ENCODE measurements at regions not wholly inside any gene's neighbourhood (a gene's known extent, or its start where the extent isn't known, plus 50 kb on each side); places are given as distances from the start of the nearest gene placed in this dataset.

GRCh38 chr4:143085224-143085623 lies 99.5 kb upstream of the USP38 start:
- H3K14ac ChIP-seq (ENCODE audit: insufficient read depth, low read length), result no peak overlapping the region
- no peak overlapping the region for H2AFZ ChIP-seq (ENCODE audit: low read length)
- no peak overlapping the region for H2BK120ac ChIP-seq (ENCODE audit: low read depth, low read length, poor library complexity, severe bottlenecking)
- no CpG with 5 or more reads among the region's 2 CpGs for WGBS (ENCODE audit: extremely low coverage, insufficient read length, low lambda C conversion rate)
- Mint-ChIP-seq H3K27ac (no peak overlapping the region), H3K9me3 (peaks cover 8 to 9% of the 10 kb centered on the region in 2 experiments), H3K4me1 (peaks cover 12 to 16% of the 10 kb centered on the region in 2 experiments; a peak in 3 of 4 replicates), H3K4me3 (no peak overlapping the region), H3K27me3 (ENCODE audit: low read depth) (no peaks in the 10 kb centered on the region), H3K36me3 (ENCODE audit: insufficient read depth in 1 of 3, low read depth in 3 of 3) (peaks cover 6 to 14% (median 8%) of the 10 kb centered on the region in 3 experiments)
- H3K4me2 ChIP-seq (ENCODE audit: insufficient read depth, insufficient read length, low read length), result no peak overlapping the region
- H3T11ph ChIP-seq (ENCODE audit: low read length), result no peak overlapping the region
- H3K27me3 ChIP-seq (ENCODE audit: insufficient read depth, low read length), result no peaks in the 10 kb centered on the region
- H3K18ac ChIP-seq (ENCODE audit: insufficient read length, low read depth, low read length), result no peak overlapping the region
- peaks cover 10% of the 10 kb centered on the region for H3K9me3 ChIP-seq (ENCODE audit: control insufficient read depth, low read depth, low read length)
- 0 out of 2 replicates have a peak, but pooled peaks cover 2% of the 10 kb centered on the region for H3K4me1 ChIP-seq (ENCODE audit: insufficient read depth, low read length)
- H4K20me1 ChIP-seq (ENCODE audit: control insufficient read depth, insufficient read depth, insufficient read length), result no peaks in the 10 kb centered on the region
- H3K23ac ChIP-seq (ENCODE audit: insufficient read length, low read depth, low read length), result no peak overlapping the region
- H2BK5ac ChIP-seq (ENCODE audit: insufficient read length, low read length), result no peak overlapping the region
- H2BK12ac ChIP-seq (ENCODE audit: insufficient read length, low read depth, low read length), result no peak overlapping the region
- H4K8ac ChIP-seq (replicated peaks; ENCODE audit: insufficient read length, low read depth, low read length), result no peak overlapping the region
- no peak overlapping the region for H2BK20ac ChIP-seq (ENCODE audit: low read depth, low read length, poor library complexity, severe bottlenecking)
- DNase-seq, result no peak
- no peaks in the 10 kb centered on the region for H3K79me1 ChIP-seq (ENCODE audit: insufficient read depth, low read depth, low read length, poor library complexity, severe bottlenecking)
- TF ChIP-seq CTCF (conservative IDR thresholded peaks at IDR 0.05), result no peak; the same call in 2 of the 3 replicates
- H3K4ac ChIP-seq (ENCODE audit: low read depth, low read length), result no peak overlapping the region
- H3K23me2 ChIP-seq (ENCODE audit: insufficient read length, low read depth, low read length, poor library complexity, severe bottlenecking), result no peaks in the 10 kb centered on the region
- no peak overlapping the region for H3K9ac ChIP-seq (ENCODE audit: extremely low read depth, insufficient read length, low read length)
- H3K79me2 ChIP-seq (ENCODE audit: insufficient read depth, low read length), result no peaks in the 10 kb centered on the region
- no peak overlapping the region for H3K56ac ChIP-seq (ENCODE audit: insufficient read length, low read depth, low read length)
- H4K91ac ChIP-seq (ENCODE audit: insufficient read length, low read depth, low read length), result no peak overlapping the region
- H3K27ac ChIP-seq (ENCODE audit: insufficient read length, low read depth, low read length), result no peak overlapping the region
- no peak overlapping the region for H2BK15ac ChIP-seq (ENCODE audit: low read depth, low read length)
- H4K5ac ChIP-seq (ENCODE audit: insufficient read length, low read depth, low read length), result no peak overlapping the region
- H2AK5ac ChIP-seq (ENCODE audit: insufficient read length, low read length), result no peak overlapping the region

Data from H9 (cell line).